ENCODE measurements at regions not wholly inside any gene's neighbourhood (a gene's known extent, or its start where the extent isn't known, plus 50 kb on each side); places are given as distances from the start of the nearest gene placed in this dataset.

GRCh38 chr20:22529150-22530019 is 55.0 kb downstream of the FOXA2 start:
- no peak overlapping the region for H3K4me2 ChIP-seq (ENCODE audit: insufficient read depth, low read length)
- no peaks in the 10 kb centered on the region; a peak in 2 of 5 replicates for H3K4me1 ChIP-seq (replicated peaks in 1 of 2; ENCODE audit: control insufficient read depth in 2 of 2, insufficient read depth in 2 of 2, low read length in 2 of 2)
- H3K36me3 ChIP-seq (ENCODE audit: control insufficient read depth, insufficient read depth, low read length): no peaks in the 10 kb centered on the region
- no peak overlapping the region for H3K4me3 ChIP-seq
- H3K27ac ChIP-seq (ENCODE audit: extremely low read depth, low read depth, low read length): no peak overlapping the region
- in situ Hi-C loops (cut with MboI) (no loop called here), intact Hi-C loops (cut with micrococcal nuclease) (loop anchor here (10.0 kb wide), 1 partner anchor 55 kb away; the partner anchor contains the start of gene FOXA2)
- no peak overlapping the region for H3K9ac ChIP-seq (ENCODE audit: insufficient read depth in 1 of 2, low read depth in 2 of 2, low read length in 2 of 2)
- FAIRE-seq (no peak), DNase-seq (ENCODE audit: extremely low read depth in 1 of 4, low spot score in 3 of 4) (no peak), ATAC-seq (no peak)
- H2AFZ ChIP-seq (ENCODE audit: low read depth, low read length): no peak overlapping the region
- CTCF ChIA-PET (ENCODE audit: low intra/inter-chr PET ratio): no interaction called here
- H3K79me2 ChIP-seq (ENCODE audit: control insufficient read depth, insufficient read depth, low read length): no peaks in the 10 kb centered on the region
- H4K20me1 ChIP-seq (replicated peaks; ENCODE audit: control insufficient read depth, insufficient read depth, low read length): no peaks in the 10 kb centered on the region
- WGBS (ENCODE audit: insufficient coverage, low coverage, missing lambda C conversion rate): 23% methylated on average over 8 of the region's 13 CpGs
- POLR2A ChIA-PET: interaction anchor here (0.7 to 1.8 kb wide), 3 partner anchors 17 to 126 kb away, joined by 3 to 4 read pairs (median 3); no protein-coding TSS in a partner anchor
- H3K27me3 ChIP-seq (ENCODE audit: control insufficient read depth in 2 of 2, insufficient read depth in 2 of 2, low read length in 2 of 2): no peaks in the 10 kb centered on the region
- no TSS peak for BruUV-seq (replicated peaks)
- H3K9me1 ChIP-seq (ENCODE audit: control insufficient read depth, insufficient read depth, low read length): no peaks in the 10 kb centered on the region
- no peak for TF ChIP-seq NCOA2 (IDR thresholded peaks at IDR 0.05; ENCODE audit: partially characterized antibody in 2 of 2)
- TF ChIP-seq ZNF124 (CRISPR knock-in tag; IDR thresholded peaks at IDR 0.05): no peak
- TF ChIP-seq FOXJ3 (CRISPR knock-in tag; IDR thresholded peaks at IDR 0.05): no peak
- TF ChIP-seq ZNF24 (IDR thresholded peaks at IDR 0.05): no peak
- no peak for TF ChIP-seq PREB (CRISPR knock-in tag; IDR thresholded peaks at IDR 0.05)
- TF ChIP-seq BMI1 (IDR thresholded peaks at IDR 0.05; ENCODE audit: low read length): no peak
- TF ChIP-seq SMAD1 (IDR thresholded peaks at IDR 0.05; ENCODE audit: low read depth, low read length, partially characterized antibody): no peak
- TF ChIP-seq MGA (IDR thresholded peaks at IDR 0.05): no peak
- TF ChIP-seq SMAD4 (CRISPR knock-in tag; conservative IDR thresholded peaks at IDR 0.05): no peak
- no peak for TF ChIP-seq POLR2A (conservative IDR thresholded peaks at IDR 0.05)
- no peak for TF ChIP-seq ZNF263 (CRISPR knock-in tag; IDR thresholded peaks at IDR 0.05; ENCODE audit: borderline replicate concordance)
- H3K9me3 ChIP-seq (replicated peaks; ENCODE audit: control insufficient read depth, insufficient read depth, low read depth, low read length): no peaks in the 10 kb centered on the region

Data from K562 (cell line).